ENCODE measurements at regions not wholly inside any gene's neighbourhood (a gene's known extent, or its start where the extent isn't known, plus 50 kb on each side); places are given as distances from the start of the nearest gene placed in this dataset.

DNA sequence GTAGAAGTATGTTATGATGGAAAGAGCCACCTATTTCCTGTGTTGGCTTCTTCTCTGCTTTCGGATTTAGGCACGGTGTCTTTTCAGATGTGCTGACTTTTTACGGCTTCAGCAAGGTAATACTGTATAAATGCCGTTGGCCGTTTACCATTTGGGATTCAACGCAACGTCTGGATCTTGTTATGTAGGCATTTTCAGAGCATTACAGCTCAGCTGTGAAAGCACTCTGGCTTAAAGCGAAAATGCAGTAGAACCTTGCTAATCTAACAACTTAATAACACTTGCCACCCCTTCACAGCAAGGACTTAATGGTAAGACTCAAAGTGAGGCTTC lies 229.9 kb downstream of the EFCAB11 start:
- TF ChIP-seq, protein P1, sequence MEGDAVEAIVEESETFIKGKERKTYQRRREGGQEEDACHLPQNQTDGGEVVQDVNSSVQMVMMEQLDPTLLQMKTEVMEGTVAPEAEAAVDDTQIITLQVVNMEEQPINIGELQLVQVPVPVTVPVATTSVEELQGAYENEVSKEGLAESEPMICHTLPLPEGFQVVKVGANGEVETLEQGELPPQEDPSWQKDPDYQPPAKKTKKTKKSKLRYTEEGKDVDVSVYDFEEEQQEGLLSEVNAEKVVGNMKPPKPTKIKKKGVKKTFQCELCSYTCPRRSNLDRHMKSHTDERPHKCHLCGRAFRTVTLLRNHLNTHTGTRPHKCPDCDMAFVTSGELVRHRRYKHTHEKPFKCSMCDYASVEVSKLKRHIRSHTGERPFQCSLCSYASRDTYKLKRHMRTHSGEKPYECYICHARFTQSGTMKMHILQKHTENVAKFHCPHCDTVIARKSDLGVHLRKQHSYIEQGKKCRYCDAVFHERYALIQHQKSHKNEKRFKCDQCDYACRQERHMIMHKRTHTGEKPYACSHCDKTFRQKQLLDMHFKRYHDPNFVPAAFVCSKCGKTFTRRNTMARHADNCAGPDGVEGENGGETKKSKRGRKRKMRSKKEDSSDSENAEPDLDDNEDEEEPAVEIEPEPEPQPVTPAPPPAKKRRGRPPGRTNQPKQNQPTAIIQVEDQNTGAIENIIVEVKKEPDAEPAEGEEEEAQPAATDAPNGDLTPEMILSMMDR (IDR thresholded peaks at IDR 0.05): no peak
- TF ChIP-seq ZFX (IDR thresholded peaks at IDR 0.05; ENCODE audit: borderline replicate concordance): no peak
